HepG2 (cell line): ENCODE measurements at regions not wholly inside any gene's neighbourhood (a gene's known extent, or its start where the extent isn't known, plus 50 kb on each side); places are given as distances from the start of the nearest gene placed in this dataset.

ENCODE experiments used
- ATAC-seq: fragments of 200-7000 bp; cut with Tn5 transposase; 3 replicates; pipeline ENCODE4 v1.9.1; 2020; ENCODE audit warnings: mild to moderate bottlenecking, moderate library complexity
- BruUV-seq: library from RNA; stranded (reverse); fragments of 400-500 nt; replicated peaks from 2 replicates; lab custom pipeline; 2021; lab: Mats Ljungman, UMichigan
- CTCF ChIA-PET: fragments of 300-600 bp; formaldehyde crosslinking; extraction: SDS; loops from one replicate; lab custom pipeline; 2021; ENCODE audit warnings: low total read pairs, inconsistent platforms, low intra/inter-chr PET ratio; lab: Yijun Ruan, JAX
- POLR2A ChIA-PET: fragments of 350-600 bp; sonication (Branson Sonifier 250); formaldehyde crosslinking; loops from one replicate; lab custom pipeline; 2020; ENCODE audit warnings: antibody characterized with exemption, inconsistent platforms; lab: Yijun Ruan, JAX
- DNase-seq: peaks from one replicate; pipeline ENCODE4 v3.0.0-alpha.2; 2015; ENCODE audit warnings: low spot score
- FAIRE-seq: peaks from 3 replicates; lab custom pipeline; 2011; peaks lifted over from hg19 to GRCh38; lab: Jason Lieb, UNC
- H2AFZ ChIP-seq: one replicate; pipeline ENCODE4 v1.6.1; 2011; ENCODE audit warnings: low read length, inconsistent platforms
- H3K27ac ChIP-seq: fragments of 300-600 bp; 3 replicates; pipeline ENCODE4 v1.8.0; 2011; ENCODE audit warnings: mixed run types, mild to moderate bottlenecking, mixed read lengths, low read length, inconsistent platforms; ENCODE audit not compliant: insufficient read depth; ENCODE audit errors: extremely low read length
- H3K27me3 ChIP-seq, 2 experiments: fragments of 200-600 bp in 1 of 2; 2 replicates in 1 of 2; 3 replicates in 1 of 2; pipeline versions ENCODE4 v1.6.0 to v1.8.0; 2011; ENCODE audit warnings: low read length in 2 of 2, mild to moderate bottlenecking in 2 of 2, moderate library complexity in 2 of 2, inconsistent platforms in 1 of 2; ENCODE audit not compliant: insufficient read depth in 2 of 2, control insufficient read depth in 1 of 2
- H3K36me3 ChIP-seq, 2 experiments: fragments of 200-600 bp in 1 of 2; replicated peaks in 1 of 2; 2 replicates in 1 of 2; 3 replicates in 1 of 2; pipeline versions ENCODE4 v1.5.1 to v1.8.0; 2011; ENCODE audit warnings: low read length in 2 of 2, inconsistent platforms in 1 of 2; ENCODE audit not compliant: insufficient read depth in 2 of 2, control insufficient read depth in 1 of 2
- H3K4me1 ChIP-seq: 2 replicates; pipeline ENCODE4 v1.5.1; 2012; ENCODE audit warnings: low read length, inconsistent platforms; ENCODE audit not compliant: insufficient read depth
- H3K4me2 ChIP-seq: 2 replicates; pipeline ENCODE4 v1.6.0; 2011; ENCODE audit warnings: low read depth, low read length, inconsistent platforms
- H3K4me3 ChIP-seq, 3 experiments: fragments of 200-600 bp in 1 of 3; sonication (generic), shearing (Covaris generic) in 1 of 3; replicated peaks in 1 of 3; 2 replicates each; pipeline ENCODE4 v1.5.1; 2011 to 2016; ENCODE audit warnings: low read length in 3 of 3, inconsistent platforms in 2 of 3, low read depth in 2 of 3, mild to moderate bottlenecking in 2 of 3, control low read depth in 1 of 3, mixed read lengths in 1 of 3; ENCODE audit not compliant: insufficient read depth in 1 of 3
- H3K79me2 ChIP-seq: one replicate; pipeline ENCODE4 v1.6.1; 2011; ENCODE audit warnings: low read length, inconsistent platforms; ENCODE audit not compliant: insufficient read depth
- H3K9ac ChIP-seq: 2 replicates; pipeline ENCODE4 v1.6.0; 2011; ENCODE audit warnings: mild to moderate bottlenecking, low read depth, low read length, inconsistent platforms; ENCODE audit not compliant: insufficient read depth
- H3K9me3 ChIP-seq: 2 replicates; pipeline ENCODE4 v1.5.1; 2012; ENCODE audit warnings: mild to moderate bottlenecking, low read length
- H4K20me1 ChIP-seq: 2 replicates; pipeline ENCODE4 v1.6.0; 2011; ENCODE audit warnings: inconsistent platforms, mild to moderate bottlenecking, low read length, moderate library complexity; ENCODE audit not compliant: insufficient read depth
- DNMT1 ChIP-seq: sonication (generic); formaldehyde crosslinking; IDR thresholded peaks from 2 replicates; pipeline ENCODE4 v1.5.1; 2020; ENCODE audit warnings: mild to moderate bottlenecking, missing genetic modification reagents
- KLF6 ChIP-seq: IDR thresholded peaks from 2 replicates; pipeline ENCODE4 v1.8.0; 2016; ENCODE audit warnings: missing biosample characterization, missing genetic modification reagents
- MATR3 ChIP-seq: sonication (generic); formaldehyde crosslinking; IDR thresholded peaks from 2 replicates; pipeline ENCODE4 v1.4.0; 2020; ENCODE audit warnings: missing genetic modification reagents
- NFKB2 ChIP-seq: sonication (generic); formaldehyde crosslinking; IDR thresholded peaks from 2 replicates; pipeline ENCODE4 v1.4.0; 2020; ENCODE audit warnings: missing genetic modification reagents, borderline replicate concordance
- SIN3A ChIP-seq: IDR thresholded peaks from 2 replicates; pipeline ENCODE4 v1.6.1; 2011; ENCODE audit warnings: low read depth, mild to moderate bottlenecking, control low read depth, low read length, borderline replicate concordance
- TEF ChIP-seq: sonication (generic); formaldehyde crosslinking; IDR thresholded peaks from 2 replicates; pipeline ENCODE4 v1.5.0; 2020; ENCODE audit warnings: missing genetic modification reagents
- TFDP2 ChIP-seq: sonication (generic); formaldehyde crosslinking; IDR thresholded peaks from 2 replicates; pipeline ENCODE4 v1.4.0; 2020; ENCODE audit warnings: missing genetic modification reagents
- ZNF616 ChIP-seq: sonication (generic); formaldehyde crosslinking; IDR thresholded peaks from 2 replicates; pipeline ENCODE4 v1.5.0; 2020; ENCODE audit warnings: low read depth, mild to moderate bottlenecking, missing genetic modification reagents
- ZNF691 ChIP-seq: sonication (generic); formaldehyde crosslinking; IDR thresholded peaks from 2 replicates; pipeline ENCODE4 v1.4.0; 2020; ENCODE audit warnings: missing genetic modification reagents, low read depth, mild to moderate bottlenecking, borderline replicate concordance
- WGBS: methylation state at CpG from one replicate; pipeline ENCODE4 v1.1.6; 2017; ENCODE audit warnings: low lambda C conversion rate; 5-methylcytosine and 5-hydroxymethylcytosine counted together
- in situ Hi-C: cut with HindIII; loops from 2 replicates; pipeline ENCODE4 v1.10.0; 2017; ENCODE audit warnings: low pct_unique_long_range_greater_than_20kb; ENCODE audit not compliant: extremely low pct_ligation_motif_present
- intact Hi-C: fragments of 100-400 bp; cut with micrococcal nuclease; formaldehyde crosslinking; loops from one replicate; pipeline ENCODE4 v1.10.0; 2022; ENCODE audit not compliant: unreplicated experiment

GRCh38 chr10:25786899-25787298 is 147.1 kb upstream of the MYO3A start:
- H3K27me3 ChIP-seq, result no peaks in the 10 kb centered on the region
- ChIA-PET CTCF (no interaction called here), POLR2A (no interaction called here)
- intact Hi-C loops (no loop called here), in situ Hi-C loops (no loop called here)
- H3K4me2 ChIP-seq, result no peak overlapping the region
- ATAC-seq (no peak), FAIRE-seq (no peak), DNase-seq (no peak)
- H3K36me3 ChIP-seq, result no peaks in the 10 kb centered on the region
- no peak overlapping the region for H3K9ac ChIP-seq
- no peaks in the 10 kb centered on the region for H3K4me1 ChIP-seq
- no peak for TF ChIP-seq TEF
- TF ChIP-seq TFDP2, result no peak
- TF ChIP-seq DNMT1 (CRISPR knock-in tag), result no peak
- TF ChIP-seq NFKB2, result no peak
- no peak for TF ChIP-seq MATR3
- no peak for TF ChIP-seq SIN3A
- TF ChIP-seq ZNF691 (CRISPR knock-in tag), result no peak
- TF ChIP-seq KLF6, result no peak
- no peak for TF ChIP-seq ZNF616 (CRISPR knock-in tag)
- H3K9me3 ChIP-seq, result no peaks in the 10 kb centered on the region
- H4K20me1 ChIP-seq, result no peaks in the 10 kb centered on the region
- no peak overlapping the region for H3K4me3 ChIP-seq
- no peak overlapping the region for H3K27ac ChIP-seq
- WGBS, result 0% methylated on average over 3 of the region's 3 CpGs
- H2AFZ ChIP-seq, result no peak overlapping the region
- H3K79me2 ChIP-seq, result no peaks in the 10 kb centered on the region
- no TSS peak for BruUV-seq
